Skeletal muscle cell (primary cell): ENCODE measurements at regions not wholly inside any gene's neighbourhood (a gene's known extent, or its start where the extent isn't known, plus 50 kb on each side); places are given as distances from the start of the nearest gene placed in this dataset.
"Not testable (repeated sequence)": the region's sequence is repeated elsewhere in the genome, so short reads cannot be mapped to it uniquely, and the experiment has no call there.

Experiments used
- DNase-seq: peaks from one replicate; pipeline ENCODE4 v3.0.0-alpha.2; 2010; ENCODE audit warnings: low read depth
- H3K4me3 ChIP-seq: 2 replicates; pipeline ENCODE4 v1.5.1; 2011; ENCODE audit warnings: low read depth, mild to moderate bottlenecking, control low read depth, low read length, moderate library complexity

DNA sequence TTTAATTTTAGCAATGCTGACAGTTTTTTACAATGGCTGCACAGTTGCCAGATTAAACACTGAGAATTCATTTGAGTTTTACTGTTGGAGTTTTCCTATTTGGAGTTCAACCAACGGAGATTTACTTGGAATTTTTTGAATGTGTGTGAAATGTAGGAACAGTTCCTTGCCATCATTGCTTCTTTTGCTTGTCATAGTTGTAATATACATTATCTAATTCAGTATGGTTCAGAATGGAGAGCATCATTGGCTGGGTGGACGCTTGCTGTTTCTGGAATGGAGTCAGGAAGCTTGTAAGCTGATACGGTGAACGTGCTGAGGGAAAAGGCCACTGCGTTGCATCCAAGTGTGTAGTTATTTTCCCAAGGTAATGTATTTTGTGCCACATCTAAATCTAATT is 404.3 kb upstream of the KLF6 start:
- DNase-seq = no peak
- no peak overlapping the region for H3K4me3 ChIP-seq

DNA sequence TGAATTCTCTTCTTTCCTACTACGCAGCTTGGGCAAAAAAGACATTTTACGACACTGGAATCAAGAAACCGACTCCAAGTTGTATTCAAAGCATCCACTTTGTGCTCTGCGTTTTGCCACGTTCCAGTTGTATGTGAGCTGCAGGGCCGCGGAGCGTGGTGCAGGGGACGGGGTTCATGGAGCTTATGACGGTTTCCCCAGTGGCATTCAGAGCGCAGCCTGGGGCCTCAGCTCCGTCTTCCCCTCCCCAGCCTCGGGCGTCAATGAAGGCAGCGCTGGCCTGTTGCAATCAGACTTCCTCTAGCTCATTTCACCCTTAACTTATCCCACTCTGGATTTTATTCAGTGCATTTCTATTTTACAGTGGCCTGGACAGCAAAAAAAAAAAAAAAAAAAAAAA is 403.4 kb upstream of the KLF6 start:
- DNase-seq = no peak
- H3K4me3 ChIP-seq = no peak overlapping the region

DNA sequence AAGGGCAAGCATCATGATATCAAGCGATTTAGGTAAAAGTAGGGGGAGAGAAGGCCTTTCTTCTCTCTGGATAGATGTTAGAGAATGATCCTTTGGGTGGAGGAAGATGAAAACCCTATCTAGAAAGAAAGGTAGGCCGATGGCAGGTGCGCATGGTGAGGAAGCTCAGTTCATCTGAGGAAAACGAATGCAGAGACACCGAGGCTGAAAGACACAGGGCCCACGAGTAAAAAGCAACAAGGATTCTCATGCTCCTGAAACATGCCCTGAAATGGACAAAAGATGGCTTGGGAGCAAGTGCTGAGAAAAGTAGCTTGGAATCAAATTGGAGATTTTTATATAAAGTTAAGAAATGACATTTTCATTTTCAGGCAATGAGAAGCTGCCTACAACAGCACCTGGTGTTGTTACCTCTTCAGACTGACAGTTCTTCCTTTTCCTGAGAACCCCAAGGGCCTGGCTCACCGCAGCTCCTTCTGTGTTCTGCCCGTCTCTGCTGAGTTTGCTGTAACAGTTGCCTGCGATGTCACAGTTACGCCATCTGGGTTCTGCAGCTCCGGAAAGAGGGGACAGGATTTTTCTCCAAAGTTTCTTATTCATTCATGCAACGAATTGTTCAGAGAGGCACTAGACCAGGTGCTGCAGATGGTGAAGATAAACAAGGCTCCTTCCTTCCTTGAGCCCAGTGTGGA is 402.0 kb upstream of the KLF6 start:
- DNase-seq = no peak
- H3K4me3 ChIP-seq = no peak overlapping the region

DNA sequence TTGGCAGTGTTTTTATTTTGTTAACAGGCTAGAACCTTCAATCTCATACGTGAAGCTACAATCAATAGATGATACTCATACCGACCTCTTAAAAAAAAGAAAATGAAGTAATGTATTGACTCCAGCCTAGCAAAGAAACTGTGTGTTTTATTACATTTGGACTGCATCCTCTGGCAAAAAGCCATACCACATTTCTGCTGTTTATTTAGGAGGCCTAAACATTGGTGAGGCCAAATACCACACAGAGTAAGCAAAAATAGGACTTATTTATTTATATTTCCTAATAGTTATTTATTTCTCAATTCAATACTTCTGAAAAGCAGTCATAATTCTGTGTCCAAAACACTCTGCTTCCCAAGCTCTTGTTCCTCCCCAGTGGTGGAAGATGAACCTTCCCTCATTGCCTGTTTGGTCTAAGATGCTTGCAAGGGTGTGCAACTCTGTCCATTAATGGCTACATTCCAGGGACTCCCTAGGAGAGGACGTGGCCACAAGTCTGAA is 398.8 kb upstream of the KLF6 start:
- H3K4me3 ChIP-seq = no peak overlapping the region
- no peak for DNase-seq

DNA sequence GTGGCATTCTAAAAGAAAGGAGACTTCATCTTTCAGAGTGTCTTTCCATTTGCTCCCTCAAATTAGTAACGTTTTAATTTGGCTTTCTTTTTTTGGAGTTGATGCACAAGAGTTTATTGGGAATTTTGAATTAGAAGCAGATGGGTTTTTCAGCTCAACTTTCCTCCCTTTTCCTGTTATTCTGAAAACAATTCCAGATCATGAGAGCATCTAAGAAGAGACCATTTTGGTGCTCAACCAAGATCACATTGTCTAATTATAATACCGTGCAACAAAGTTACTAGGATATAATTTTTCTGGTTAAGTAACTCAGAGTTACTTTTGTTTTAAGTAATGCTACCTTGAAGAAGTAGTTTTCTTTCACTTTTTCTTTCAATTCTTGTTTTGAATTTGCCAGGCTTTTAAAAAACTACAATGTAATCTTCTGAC is 396.6 kb upstream of the KLF6 start:
- DNase-seq = no peak
- no peak overlapping the region for H3K4me3 ChIP-seq

GRCh38 chr10:4181081-4181480 is 396.1 kb upstream of the KLF6 start:
- no peak for DNase-seq
- H3K4me3 ChIP-seq = no peak overlapping the region

DNA sequence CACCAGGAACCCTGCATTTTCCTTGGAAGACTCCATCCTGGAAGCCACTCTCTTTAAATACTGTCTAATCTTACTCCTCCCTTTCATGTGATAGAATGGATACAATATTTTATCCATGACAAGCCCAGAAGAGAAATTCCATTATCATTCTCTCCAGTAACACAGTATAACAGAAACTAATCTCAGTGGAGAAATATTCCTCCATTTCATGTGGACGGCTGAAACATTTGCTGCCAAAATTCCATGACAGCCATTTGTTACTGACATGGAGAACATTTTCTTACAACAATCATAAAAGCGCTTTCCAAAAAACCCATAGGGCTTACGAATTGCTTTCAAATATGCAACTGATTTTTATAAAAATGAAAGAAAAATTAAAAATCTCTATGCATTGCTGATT is 392.8 kb upstream of the KLF6 start:
- DNase-seq = no peak
- no peak overlapping the region for H3K4me3 ChIP-seq

DNA sequence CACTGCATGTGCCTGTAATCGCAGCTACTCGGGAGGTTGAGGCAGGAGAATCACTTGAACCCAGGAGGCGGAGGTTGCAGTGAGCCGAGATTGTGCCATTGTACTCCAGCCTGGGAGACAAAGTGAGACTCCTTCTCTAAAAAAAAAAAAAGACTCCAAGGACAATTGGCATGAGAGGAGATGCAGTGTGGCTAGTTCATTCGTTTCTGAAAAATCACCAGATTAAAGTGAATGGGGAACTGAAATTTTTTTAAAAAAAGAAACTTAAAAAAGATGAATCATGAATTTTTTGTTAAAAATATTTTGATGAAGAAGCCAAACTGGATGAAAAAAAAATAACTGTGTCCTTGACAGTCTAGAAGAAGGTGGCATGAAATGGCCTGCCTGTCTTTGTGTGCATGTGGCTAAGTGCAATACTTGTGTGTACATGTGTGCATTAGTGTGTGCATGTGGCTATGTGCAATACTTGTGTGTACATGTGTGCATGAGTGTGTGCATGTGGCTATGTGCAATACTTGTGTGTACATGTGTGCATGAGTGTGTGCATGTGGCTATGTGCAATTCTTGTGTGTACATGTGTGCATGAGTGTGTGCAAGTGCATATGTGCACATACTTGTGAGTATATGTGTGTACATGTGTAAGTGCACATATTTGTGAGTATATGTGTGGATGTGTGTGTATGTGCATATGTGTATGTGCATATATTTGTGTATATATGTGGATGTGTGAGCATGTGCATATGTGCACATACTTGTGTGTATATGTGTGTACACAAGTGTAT is 391.7 kb upstream of the KLF6 start:
- no peak for DNase-seq
- no peak overlapping the region for H3K4me3 ChIP-seq

- H3K4me3 ChIP-seq = no peak overlapping the region
- no peak for DNase-seq
Observed at GRCh38 chr10:4174197-4174596, 389.2 kb upstream of the KLF6 start.

DNA sequence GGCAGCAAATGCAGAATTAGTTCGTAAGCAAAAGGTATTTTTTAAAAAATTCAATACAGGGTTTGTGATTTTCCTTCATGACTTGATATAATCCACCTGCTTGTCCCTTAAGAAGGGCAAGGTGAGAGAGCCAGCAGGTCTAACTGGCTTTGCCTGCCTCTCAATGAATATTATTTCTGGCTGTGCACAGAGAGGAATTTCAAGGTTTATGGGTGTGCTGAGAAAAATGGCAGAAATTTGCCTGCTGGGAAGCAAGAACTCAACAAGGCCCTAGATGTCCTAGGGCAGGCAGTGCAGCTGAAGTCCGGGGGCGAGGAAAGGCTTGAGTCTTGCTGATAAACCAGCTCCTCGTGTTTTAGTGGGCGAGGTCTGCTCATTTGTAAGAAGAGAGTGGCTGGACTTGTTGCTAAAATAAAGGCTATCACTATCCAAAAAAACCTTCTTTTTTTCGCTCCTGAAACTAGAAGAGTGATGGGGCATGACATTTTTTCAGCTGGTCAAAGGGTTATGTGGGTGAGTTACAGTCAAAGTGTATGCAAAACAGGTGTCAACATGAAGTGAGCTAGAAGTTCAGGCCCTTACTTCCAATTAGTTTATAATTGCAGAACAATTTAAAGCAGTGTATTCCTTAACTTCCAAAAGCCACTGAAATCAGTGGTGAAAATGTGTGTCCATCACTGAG is 385.8 kb upstream of the KLF6 start:
- H3K4me3 ChIP-seq = no peak overlapping the region
- DNase-seq = no peak

GRCh38 chr10:4170181-4170580 is 385.2 kb upstream of the KLF6 start:
- H3K4me3 ChIP-seq = no peak overlapping the region
- no peak for DNase-seq

DNA sequence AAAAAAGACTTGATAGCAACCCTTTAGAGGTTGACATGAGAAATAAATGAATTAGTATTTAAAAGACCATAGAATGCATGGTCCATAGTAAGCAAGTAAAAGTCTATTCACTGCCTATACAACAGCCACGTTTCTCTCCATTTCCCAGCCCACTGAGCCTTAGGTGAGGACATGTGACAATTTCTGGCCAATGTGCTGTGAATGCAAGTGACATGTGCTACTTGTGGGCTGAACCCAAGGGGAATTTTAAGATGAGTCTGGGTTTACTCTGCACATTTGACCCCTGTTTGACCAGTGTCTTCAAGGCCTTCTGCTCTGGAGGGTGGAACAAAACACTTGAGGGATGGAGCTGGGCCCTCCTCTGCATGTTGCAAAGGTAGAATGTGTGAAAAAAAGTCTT is 384.4 kb upstream of the KLF6 start:
- no peak for DNase-seq
- H3K4me3 ChIP-seq = no peak overlapping the region

- H3K4me3 ChIP-seq = no peak overlapping the region
- DNase-seq = no peak
Observed at GRCh38 chr10:4167216-4167615, 382.2 kb upstream of the KLF6 start.

- no peak overlapping the region for H3K4me3 ChIP-seq
- no peak for DNase-seq
Observed at GRCh38 chr10:4162571-4163286, 377.7 kb upstream of the KLF6 start.

GRCh38 chr10:4159173-4159572 is 374.2 kb upstream of the KLF6 start:
- H3K4me3 ChIP-seq = no peak overlapping the region
- no peak for DNase-seq

- DNase-seq = no peak
- no peak overlapping the region for H3K4me3 ChIP-seq
Observed at GRCh38 chr10:4154191-4154715, 369.2 kb upstream of the KLF6 start.

DNA sequence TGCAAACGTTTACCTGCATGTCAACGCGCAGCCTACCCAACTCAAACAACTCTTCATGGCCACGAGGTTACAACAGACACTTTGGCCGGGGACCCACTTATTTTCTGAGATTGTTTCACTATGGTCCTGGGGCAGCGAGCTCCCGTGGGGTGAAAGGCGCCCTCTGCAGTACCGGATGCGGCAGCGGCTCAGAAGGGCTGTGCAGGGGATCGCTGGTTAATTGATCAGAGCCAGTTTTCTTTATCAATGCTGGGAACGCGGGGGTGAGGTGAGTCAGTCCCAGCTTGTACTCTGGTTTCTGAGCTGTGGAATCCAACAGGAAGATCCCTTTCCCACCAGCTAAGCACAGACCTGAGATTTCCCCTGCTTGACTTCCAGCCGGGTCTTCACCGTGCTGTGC is 366.5 kb upstream of the KLF6 start:
- H3K4me3 ChIP-seq = no peak overlapping the region
- DNase-seq = no peak

- DNase-seq = no peak
- no peak overlapping the region for H3K4me3 ChIP-seq
Observed at GRCh38 chr10:4150676-4151075, 365.7 kb upstream of the KLF6 start.

DNA sequence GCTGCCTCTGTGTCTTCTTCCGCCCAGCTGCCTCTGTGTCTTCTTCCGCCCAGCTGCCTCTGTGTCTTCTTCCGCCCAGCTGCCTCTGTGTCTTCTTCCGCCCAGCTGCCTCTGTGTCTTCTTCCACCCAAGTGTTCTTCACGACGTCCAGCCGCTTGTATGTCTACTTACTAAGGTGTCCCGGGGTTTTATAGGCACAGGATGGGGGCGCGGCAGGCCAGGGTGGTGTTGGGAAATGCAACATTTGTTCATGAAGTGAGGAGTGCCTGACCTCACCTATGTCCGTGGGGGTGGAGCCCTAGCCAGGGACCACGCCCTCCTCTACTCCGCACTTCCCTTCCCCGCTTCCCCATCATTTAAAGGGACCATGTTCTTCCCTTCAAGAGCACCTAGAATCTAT is 364.5 kb upstream of the KLF6 start:
- H3K4me3 ChIP-seq, DNase-seq: not testable (repeated sequence)

GRCh38 chr10:4147245-4147644 is 362.2 kb upstream of the KLF6 start:
- H3K4me3 ChIP-seq = no peak overlapping the region
- no peak for DNase-seq
